ENCODE measurements at regions not wholly inside any gene's neighbourhood (a gene's known extent, or its start where the extent isn't known, plus 50 kb on each side); places are given as distances from the start of the nearest gene placed in this dataset.

DNA sequence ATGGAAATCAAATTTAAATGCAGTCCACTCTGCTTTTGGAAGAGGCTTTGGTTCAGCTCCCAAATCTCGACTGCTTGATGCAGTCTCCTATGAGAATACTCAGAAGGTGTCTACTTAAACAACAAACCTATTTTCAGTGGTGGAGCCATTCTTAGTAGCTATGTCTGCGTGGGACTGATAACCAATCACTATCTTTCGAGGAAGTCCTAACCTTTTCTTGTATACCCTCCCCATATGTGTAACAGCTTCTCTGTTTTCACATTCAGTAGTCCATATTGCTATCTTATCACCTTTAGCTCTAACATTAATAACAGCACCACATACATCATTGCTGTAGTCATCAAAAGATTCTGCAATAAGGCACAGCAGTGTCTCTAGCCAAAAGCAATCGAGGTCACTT, 333.0 kb upstream of the ATP11B start:
- H3K9ac ChIP-seq (ENCODE audit: low read depth in 1 of 2, low read length in 2 of 2) = no peak overlapping the region
- no peak overlapping the region for H3K27ac ChIP-seq (ENCODE audit: low read depth in 2 of 2, low read length in 2 of 2)
- no peak overlapping the region for H3K4me3 ChIP-seq (ENCODE audit: low read length in 2 of 2)
- H3K27me3 ChIP-seq (ENCODE audit: control insufficient read depth in 2 of 2, insufficient read depth in 2 of 2, low read length in 2 of 2) = no peaks in the 10 kb centered on the region
- H3K9me3 ChIP-seq (ENCODE audit: control insufficient read depth in 2 of 2, low read length in 2 of 2) = no peaks in the 10 kb centered on the region
- H3K4me1 ChIP-seq (ENCODE audit: control insufficient read depth in 2 of 2, insufficient read depth in 2 of 2, low read length in 2 of 2) = no peaks in the 10 kb centered on the region
- H3K36me3 ChIP-seq (ENCODE audit: control insufficient read depth in 2 of 2, insufficient read depth in 2 of 2, low read length in 2 of 2) = no peaks in the 10 kb centered on the region

- Histone ChIP-seq H3K4me3 (ENCODE audit: low read length in 2 of 2) (no peak overlapping the region), H3K9ac (ENCODE audit: low read depth in 1 of 2, low read length in 2 of 2) (no peak overlapping the region), H3K27me3 (ENCODE audit: control insufficient read depth in 2 of 2, insufficient read depth in 2 of 2, low read length in 2 of 2) (no peaks in the 10 kb centered on the region), H3K27ac (ENCODE audit: low read depth in 2 of 2, low read length in 2 of 2) (no peak overlapping the region), H3K36me3 (ENCODE audit: control insufficient read depth in 2 of 2, insufficient read depth in 2 of 2, low read length in 2 of 2) (no peaks in the 10 kb centered on the region), H3K4me1 (ENCODE audit: control insufficient read depth in 2 of 2, insufficient read depth in 2 of 2, low read length in 2 of 2) (no peaks in the 10 kb centered on the region), H3K9me3 (ENCODE audit: control insufficient read depth in 2 of 2, low read length in 2 of 2) (no peaks in the 10 kb centered on the region)
These were observed 331.2 kb upstream of the ATP11B start for GRCh38 chr3:182462152-182462551.

GRCh38 chr3:182464513-182465145, 328.7 kb upstream of the ATP11B start:
- no peak overlapping the region for H3K9ac ChIP-seq (ENCODE audit: low read depth in 1 of 2, low read length in 2 of 2)
- H3K36me3 ChIP-seq (ENCODE audit: control insufficient read depth in 2 of 2, insufficient read depth in 2 of 2, low read length in 2 of 2) = no peaks in the 10 kb centered on the region
- H3K4me1 ChIP-seq (ENCODE audit: control insufficient read depth in 2 of 2, insufficient read depth in 2 of 2, low read length in 2 of 2) = no peaks in the 10 kb centered on the region
- H3K4me3 ChIP-seq (ENCODE audit: low read length in 2 of 2) = no peak overlapping the region
- H3K27ac ChIP-seq (ENCODE audit: low read depth in 2 of 2, low read length in 2 of 2) = no peak overlapping the region
- no peaks in the 10 kb centered on the region for H3K27me3 ChIP-seq (ENCODE audit: control insufficient read depth in 2 of 2, insufficient read depth in 2 of 2, low read length in 2 of 2)
- no peaks in the 10 kb centered on the region for H3K9me3 ChIP-seq (ENCODE audit: control insufficient read depth in 2 of 2, low read length in 2 of 2)

GRCh38 chr3:182465301-182466185, 327.8 kb upstream of the ATP11B start:
- no peaks in the 10 kb centered on the region for H3K9me3 ChIP-seq (ENCODE audit: control insufficient read depth in 2 of 2, low read length in 2 of 2)
- H3K9ac ChIP-seq (ENCODE audit: low read depth in 1 of 2, low read length in 2 of 2) = no peak overlapping the region

GRCh38 chr3:182469086-182469485, 324.2 kb upstream of the ATP11B start:
- no peak overlapping the region for H3K27ac ChIP-seq (ENCODE audit: low read depth in 2 of 2, low read length in 2 of 2)
- no peaks in the 10 kb centered on the region for H3K36me3 ChIP-seq (ENCODE audit: control insufficient read depth in 2 of 2, insufficient read depth in 2 of 2, low read length in 2 of 2)
- H3K9ac ChIP-seq (ENCODE audit: low read depth in 1 of 2, low read length in 2 of 2) = no peak overlapping the region
- no peak overlapping the region for H3K4me3 ChIP-seq (ENCODE audit: low read length in 2 of 2)
- H3K9me3 ChIP-seq (ENCODE audit: control insufficient read depth in 2 of 2, low read length in 2 of 2) = no peaks in the 10 kb centered on the region
- no peaks in the 10 kb centered on the region for H3K4me1 ChIP-seq (ENCODE audit: control insufficient read depth in 2 of 2, insufficient read depth in 2 of 2, low read length in 2 of 2)
- H3K27me3 ChIP-seq (ENCODE audit: control insufficient read depth in 2 of 2, insufficient read depth in 2 of 2, low read length in 2 of 2) = no peaks in the 10 kb centered on the region

More at GRCh38 chr3:182465301-182466185, 327.8 kb upstream of the ATP11B start:
- Histone ChIP-seq H3K27ac (ENCODE audit: low read depth in 2 of 2, low read length in 2 of 2) (no peak overlapping the region), H3K27me3 (ENCODE audit: control insufficient read depth in 2 of 2, insufficient read depth in 2 of 2, low read length in 2 of 2) (no peaks in the 10 kb centered on the region), H3K4me1 (ENCODE audit: control insufficient read depth in 2 of 2, insufficient read depth in 2 of 2, low read length in 2 of 2) (no peaks in the 10 kb centered on the region), H3K36me3 (ENCODE audit: control insufficient read depth in 2 of 2, insufficient read depth in 2 of 2, low read length in 2 of 2) (no peaks in the 10 kb centered on the region), H3K4me3 (ENCODE audit: low read length in 2 of 2) (no peak overlapping the region)

DNA sequence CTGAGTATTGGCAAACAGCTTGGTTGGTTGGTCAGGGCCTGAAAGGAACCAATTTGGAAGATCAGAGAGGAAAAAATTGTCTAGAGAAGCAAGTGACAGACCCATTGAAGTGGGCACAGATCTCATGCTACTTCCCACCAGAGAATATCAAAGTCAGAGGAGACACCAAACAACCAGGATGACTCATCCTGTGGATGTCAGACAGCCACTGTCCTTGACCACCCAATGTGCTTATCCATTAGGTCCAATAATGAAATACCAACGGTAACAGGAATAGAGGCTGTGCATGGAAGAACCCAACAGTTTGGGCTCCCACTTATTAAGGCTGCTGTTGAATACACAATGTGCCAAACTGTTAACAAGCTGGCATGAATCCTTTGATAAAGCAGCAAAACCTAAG, 323.1 kb upstream of the ATP11B start:
- H3K36me3 ChIP-seq (ENCODE audit: control insufficient read depth in 2 of 2, insufficient read depth in 2 of 2, low read length in 2 of 2) = no peaks in the 10 kb centered on the region
- no peaks in the 10 kb centered on the region for H3K27me3 ChIP-seq (ENCODE audit: control insufficient read depth in 2 of 2, insufficient read depth in 2 of 2, low read length in 2 of 2)
- H3K9ac ChIP-seq (ENCODE audit: low read depth in 1 of 2, low read length in 2 of 2) = no peak overlapping the region
- no peak overlapping the region for H3K27ac ChIP-seq (ENCODE audit: low read depth in 2 of 2, low read length in 2 of 2)
- H3K4me1 ChIP-seq (ENCODE audit: control insufficient read depth in 2 of 2, insufficient read depth in 2 of 2, low read length in 2 of 2) = no peaks in the 10 kb centered on the region
- no peaks in the 10 kb centered on the region for H3K9me3 ChIP-seq (ENCODE audit: control insufficient read depth in 2 of 2, low read length in 2 of 2)
- no peak overlapping the region for H3K4me3 ChIP-seq (ENCODE audit: low read length in 2 of 2)

- no peaks in the 10 kb centered on the region for H3K27me3 ChIP-seq (ENCODE audit: control insufficient read depth in 2 of 2, insufficient read depth in 2 of 2, low read length in 2 of 2)
- no peak overlapping the region for H3K4me3 ChIP-seq (ENCODE audit: low read length in 2 of 2)
- H3K9me3 ChIP-seq (ENCODE audit: control insufficient read depth in 2 of 2, low read length in 2 of 2) = no peaks in the 10 kb centered on the region
- no peak overlapping the region for H3K9ac ChIP-seq (ENCODE audit: low read depth in 1 of 2, low read length in 2 of 2)
- no peaks in the 10 kb centered on the region for H3K4me1 ChIP-seq (ENCODE audit: control insufficient read depth in 2 of 2, insufficient read depth in 2 of 2, low read length in 2 of 2)
- no peaks in the 10 kb centered on the region for H3K36me3 ChIP-seq (ENCODE audit: control insufficient read depth in 2 of 2, insufficient read depth in 2 of 2, low read length in 2 of 2)
- no peak overlapping the region for H3K27ac ChIP-seq (ENCODE audit: low read depth in 2 of 2, low read length in 2 of 2)
These were observed 320.1 kb upstream of the ATP11B start for GRCh38 chr3:182473191-182473710.

- Histone ChIP-seq H3K9ac (ENCODE audit: low read depth in 1 of 2, low read length in 2 of 2) (no peak overlapping the region), H3K4me3 (ENCODE audit: low read length in 2 of 2) (no peak overlapping the region)
These were observed 314.9 kb upstream of the ATP11B start for GRCh38 chr3:182478369-182478768.

DNA sequence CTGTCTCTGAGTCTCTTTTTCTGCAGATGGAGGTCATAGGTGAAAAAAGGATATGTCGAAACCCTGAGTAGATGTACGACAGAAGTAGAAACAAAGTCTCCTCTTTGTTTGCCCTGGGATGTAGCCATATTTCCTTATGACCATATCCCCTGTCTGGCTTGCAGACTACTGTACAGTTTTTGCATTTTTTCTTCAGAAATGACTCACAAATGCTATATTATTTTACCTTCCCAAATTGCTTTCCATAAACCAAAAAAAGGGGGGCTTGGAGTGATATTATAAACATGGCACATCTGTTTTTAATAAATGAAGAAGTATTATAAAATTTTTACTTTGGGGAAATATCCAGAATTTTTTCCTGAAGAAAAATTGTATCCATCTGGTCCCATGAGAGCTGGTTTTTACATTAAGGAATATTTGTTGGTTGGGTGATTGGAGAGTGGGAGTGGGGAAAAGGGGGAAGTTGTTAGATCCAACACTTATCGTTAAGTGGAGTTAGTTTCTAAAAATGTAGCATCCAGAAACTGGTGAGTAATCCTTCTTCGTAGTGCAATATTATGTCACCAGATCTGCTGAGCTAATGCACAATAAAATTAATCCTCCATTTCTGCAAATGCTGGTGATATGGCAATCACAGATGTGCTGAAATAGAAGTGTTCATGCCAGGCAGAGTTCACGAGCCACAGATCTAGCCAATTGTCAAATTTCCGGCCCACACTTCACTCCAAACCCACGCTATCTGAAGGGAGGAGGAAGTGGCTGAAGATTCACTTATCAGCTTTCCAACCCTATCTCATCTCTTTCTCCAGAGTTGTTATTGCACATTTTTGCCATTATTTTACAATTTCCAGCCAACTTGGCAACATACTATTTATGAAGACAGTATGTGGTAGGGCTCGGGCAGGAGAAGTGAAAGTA, 313.6 kb upstream of the ATP11B start:
- no peaks in the 10 kb centered on the region for H3K4me1 ChIP-seq (ENCODE audit: control insufficient read depth in 2 of 2, insufficient read depth in 2 of 2, low read length in 2 of 2)
- no peak overlapping the region for H3K4me3 ChIP-seq (ENCODE audit: low read length in 2 of 2)
- H3K27me3 ChIP-seq (ENCODE audit: control insufficient read depth in 2 of 2, insufficient read depth in 2 of 2, low read length in 2 of 2) = no peaks in the 10 kb centered on the region
- no peak overlapping the region for H3K9ac ChIP-seq (ENCODE audit: low read depth in 1 of 2, low read length in 2 of 2)
- no peak overlapping the region for H3K27ac ChIP-seq (ENCODE audit: low read depth in 2 of 2, low read length in 2 of 2)
- H3K36me3 ChIP-seq (ENCODE audit: control insufficient read depth in 2 of 2, insufficient read depth in 2 of 2, low read length in 2 of 2) = no peaks in the 10 kb centered on the region
- H3K9me3 ChIP-seq (ENCODE audit: control insufficient read depth in 2 of 2, low read length in 2 of 2) = no peaks in the 10 kb centered on the region

More at GRCh38 chr3:182478369-182478768, 314.9 kb upstream of the ATP11B start:
- Histone ChIP-seq H3K27me3 (ENCODE audit: control insufficient read depth in 2 of 2, insufficient read depth in 2 of 2, low read length in 2 of 2) (no peaks in the 10 kb centered on the region), H3K36me3 (ENCODE audit: control insufficient read depth in 2 of 2, insufficient read depth in 2 of 2, low read length in 2 of 2) (no peaks in the 10 kb centered on the region), H3K27ac (ENCODE audit: low read depth in 2 of 2, low read length in 2 of 2) (no peak overlapping the region), H3K9me3 (ENCODE audit: control insufficient read depth in 2 of 2, low read length in 2 of 2) (no peaks in the 10 kb centered on the region), H3K4me1 (ENCODE audit: control insufficient read depth in 2 of 2, insufficient read depth in 2 of 2, low read length in 2 of 2) (no peaks in the 10 kb centered on the region)
